MM.1S (cell line): ENCODE measurements at regions not wholly inside any gene's neighbourhood (a gene's known extent, or its start where the extent isn't known, plus 50 kb on each side); places are given as distances from the start of the nearest gene placed in this dataset.

ENCODE experiments used
- DNase-seq: peaks from one replicate; pipeline ENCODE4 v3.0.0-alpha.2; 2015
- H2AFZ ChIP-seq: fragments of 300-600 bp; sonication (generic); 2 replicates; pipeline ENCODE4 v1.6.0; 2016; ENCODE audit warnings: antibody characterized with exemption, low read length
- H3F3A ChIP-seq: fragments of 300-600 bp; sonication (generic); 2 replicates; pipeline ENCODE4 v1.6.1; 2016; ENCODE audit warnings: mild to moderate bottlenecking, antibody characterized with exemption, low read length, moderate library complexity, mixed read lengths; ENCODE audit not compliant: insufficient read depth
- H3K27ac ChIP-seq: fragments of 300-600 bp; sonication (generic); 2 replicates; pipeline ENCODE4 v1.5.1; 2016; ENCODE audit warnings: mild to moderate bottlenecking, low read length
- H3K27me3 ChIP-seq: fragments of 300-600 bp; sonication (generic); replicated peaks from 2 replicates; pipeline ENCODE4 v1.6.0; 2016; ENCODE audit warnings: low read length; ENCODE audit not compliant: insufficient read depth
- H3K36me3 ChIP-seq: fragments of 300-600 bp; sonication (generic); replicated peaks from 2 replicates; pipeline ENCODE4 v1.6.1; 2016; ENCODE audit warnings: mild to moderate bottlenecking, low read length, mixed read lengths; ENCODE audit not compliant: insufficient read depth
- H3K4me1 ChIP-seq: fragments of 300-600 bp; sonication (generic); 2 replicates; pipeline ENCODE4 v1.6.1; 2016; ENCODE audit warnings: low read length, mixed read lengths
- H3K4me2 ChIP-seq: fragments of 300-600 bp; sonication (generic); 2 replicates; pipeline ENCODE4 v1.6.0; 2016; ENCODE audit warnings: low read depth, low read length
- H3K4me3 ChIP-seq: fragments of 300-600 bp; sonication (generic); 2 replicates; pipeline ENCODE4 v1.5.1; 2016; ENCODE audit warnings: low read length, mixed read lengths
- H3K79me2 ChIP-seq: fragments of 300-600 bp; sonication (generic); 2 replicates; pipeline ENCODE4 v1.6.1; 2016; ENCODE audit warnings: mixed run types, low read length, mixed read lengths
- H3K9ac ChIP-seq: fragments of 300-600 bp; sonication (generic); 2 replicates; pipeline ENCODE4 v1.6.1; 2016; ENCODE audit warnings: low read length, mixed read lengths
- H3K9me2 ChIP-seq: fragments of 300-600 bp; sonication (generic); replicated peaks from 2 replicates; pipeline ENCODE4 v1.6.1; 2016; ENCODE audit warnings: mild to moderate bottlenecking, low read length, mixed read lengths; ENCODE audit not compliant: insufficient read depth
- H3K9me3 ChIP-seq: fragments of 300-600 bp; sonication (generic); replicated peaks from 2 replicates; pipeline ENCODE4 v1.6.1; 2016; ENCODE audit warnings: mild to moderate bottlenecking, low read length, mixed read lengths; ENCODE audit not compliant: insufficient read depth
- H4K20me1 ChIP-seq: fragments of 300-600 bp; sonication (generic); 2 replicates; pipeline ENCODE4 v1.6.1; 2016; ENCODE audit warnings: mild to moderate bottlenecking, low read length, moderate library complexity, mixed read lengths; ENCODE audit not compliant: insufficient read depth
- EZH2 ChIP-seq: fragments of 300-600 bp; sonication (generic); optimal IDR thresholded peaks from 2 replicates; pipeline ENCODE3; 2017; ENCODE audit warnings: low read depth, mild to moderate bottlenecking, antibody characterized with exemption, low read length, mixed read lengths
- EZH2phosphoT487 ChIP-seq: fragments of 300-600 bp; sonication (generic); IDR thresholded peaks from 2 replicates; pipeline ENCODE4 v1.6.1; 2018; ENCODE audit warnings: antibody characterized with exemption, low read length
- TF ChIP-seq, protein P1 (sequence below): fragments of 300-600 bp; sonication (generic); IDR thresholded peaks from 2 replicates; pipeline ENCODE4 v1.5.1; 2016; ENCODE audit warnings: antibody characterized with exemption, low read length, mixed read lengths

GRCh38 chr6:26170951-26171841 lies 84.0 kb downstream of the HFE start:
- Histone ChIP-seq H3K27me3 (no peaks in the 10 kb centered on the region), H3K9me3 (no peaks in the 10 kb centered on the region), H3K27ac (peak overlapping the region; percentile 75), H4K20me1 (no peaks in the 10 kb centered on the region), H2AFZ (peak overlapping the region; percentile 18), H3F3A (peaks cover 32% of the 10 kb centered on the region), H3K9me2 (no peaks in the 10 kb centered on the region), H3K36me3 (no peaks in the 10 kb centered on the region), H3K9ac (peak overlapping the region; percentile 82), H3K4me2 (peak overlapping the region; percentile 70), H3K4me1 (peaks cover 19% of the 10 kb centered on the region), H3K79me2 (no peaks in the 10 kb centered on the region), H3K4me3 (peak overlapping the region; percentile 58)
- no peak for DNase-seq
- TF ChIP-seq EZH2phosphoT487 (no peak), EZH2 (no peak)
- TF ChIP-seq, protein P1, sequence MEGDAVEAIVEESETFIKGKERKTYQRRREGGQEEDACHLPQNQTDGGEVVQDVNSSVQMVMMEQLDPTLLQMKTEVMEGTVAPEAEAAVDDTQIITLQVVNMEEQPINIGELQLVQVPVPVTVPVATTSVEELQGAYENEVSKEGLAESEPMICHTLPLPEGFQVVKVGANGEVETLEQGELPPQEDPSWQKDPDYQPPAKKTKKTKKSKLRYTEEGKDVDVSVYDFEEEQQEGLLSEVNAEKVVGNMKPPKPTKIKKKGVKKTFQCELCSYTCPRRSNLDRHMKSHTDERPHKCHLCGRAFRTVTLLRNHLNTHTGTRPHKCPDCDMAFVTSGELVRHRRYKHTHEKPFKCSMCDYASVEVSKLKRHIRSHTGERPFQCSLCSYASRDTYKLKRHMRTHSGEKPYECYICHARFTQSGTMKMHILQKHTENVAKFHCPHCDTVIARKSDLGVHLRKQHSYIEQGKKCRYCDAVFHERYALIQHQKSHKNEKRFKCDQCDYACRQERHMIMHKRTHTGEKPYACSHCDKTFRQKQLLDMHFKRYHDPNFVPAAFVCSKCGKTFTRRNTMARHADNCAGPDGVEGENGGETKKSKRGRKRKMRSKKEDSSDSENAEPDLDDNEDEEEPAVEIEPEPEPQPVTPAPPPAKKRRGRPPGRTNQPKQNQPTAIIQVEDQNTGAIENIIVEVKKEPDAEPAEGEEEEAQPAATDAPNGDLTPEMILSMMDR, result no peak

GRCh38 chr6:26172608-26172968 lies 85.4 kb downstream of the HFE start:
- Histone ChIP-seq H3F3A (peaks cover 32% of the 10 kb centered on the region), H3K4me2 (peak overlapping the region; percentile 70), H3K4me1 (peaks cover 19% of the 10 kb centered on the region), H3K27ac (peak overlapping the region; percentile 75), H3K79me2 (no peaks in the 10 kb centered on the region), H3K4me3 (peak overlapping the region; percentile 58), H2AFZ (peak overlapping the region; percentile 18), H3K9me3 (no peaks in the 10 kb centered on the region), H4K20me1 (no peaks in the 10 kb centered on the region), H3K9me2 (no peaks in the 10 kb centered on the region), H3K9ac (peak overlapping the region; percentile 82), H3K36me3 (no peaks in the 10 kb centered on the region), H3K27me3 (no peaks in the 10 kb centered on the region)
- DNase-seq, result peak; percentile 43
- no peak for TF ChIP-seq EZH2phosphoT487
- no peak for TF ChIP-seq EZH2
- TF ChIP-seq, protein P1, result no peak

GRCh38 chr6:26173836-26174145 lies 86.6 kb downstream of the HFE start:
- Histone ChIP-seq H3K36me3 (no peaks in the 10 kb centered on the region), H3K27me3 (no peaks in the 10 kb centered on the region), H3K9me3 (no peaks in the 10 kb centered on the region), H3K27ac (no peak overlapping the region), H3K4me2 (no peak overlapping the region), H2AFZ (no peak overlapping the region), H3K9ac (no peak overlapping the region), H3K9me2 (no peaks in the 10 kb centered on the region), H3K4me3 (no peak overlapping the region), H3K4me1 (peaks cover 19% of the 10 kb centered on the region), H3K79me2 (no peaks in the 10 kb centered on the region), H4K20me1 (no peaks in the 10 kb centered on the region), H3F3A (peaks cover 32% of the 10 kb centered on the region)
- no peak for TF ChIP-seq EZH2phosphoT487
- TF ChIP-seq, protein P1, result no peak
- TF ChIP-seq EZH2, result no peak
- DNase-seq, result no peak
